K562 (cell line): ENCODE measurements at regions not wholly inside any gene's neighbourhood (a gene's known extent, or its start where the extent isn't known, plus 50 kb on each side); places are given as distances from the start of the nearest gene placed in this dataset.

ENCODE experiments used
- ATAC-seq: fragments of 200-7000 bp; cut with Tn5 transposase; 3 replicates; pipeline ENCODE4 v1.9.1; 2020; ENCODE audit warnings: moderate library complexity
- BruUV-seq: library from RNA; stranded (reverse); fragments of 400-500 nt; replicated peaks from 2 replicates; lab custom pipeline; 2021; lab: Mats Ljungman, UMichigan
- CTCF ChIA-PET: fragments of 300-600 bp; formaldehyde crosslinking; extraction: SDS; loops from one replicate; lab custom pipeline; 2021; ENCODE audit warnings: low intra/inter-chr PET ratio; lab: Yijun Ruan, JAX
- POLR2A ChIA-PET: fragments of 300-600, 350-650 bp; sonication (Branson Sonifier 250); formaldehyde crosslinking; extraction: SDS; loops from one replicate; lab custom pipeline; 2021; ENCODE audit warnings: antibody characterized with exemption, inconsistent platforms; lab: Yijun Ruan, JAX
- DNase-seq, 4 experiments: peaks; one replicate each; pipeline versions ENCODE4 v3.0.0 to v3.0.0-alpha.2; 2011 to 2018; ENCODE audit warnings: low spot score in 3 of 4, mixed read lengths in 3 of 4; ENCODE audit errors: extremely low read depth in 1 of 4
- FAIRE-seq: peaks from 2 replicates; lab custom pipeline; 2011; peaks lifted over from hg19 to GRCh38; lab: Jason Lieb, UNC
- H2AFZ ChIP-seq: 2 replicates; pipeline ENCODE4 v1.6.0; 2011; ENCODE audit warnings: low read depth, low read length, control low read depth, inconsistent platforms
- H3K27ac ChIP-seq: fragments of 200-600 bp; 3 replicates; pipeline ENCODE4 v1.8.0; 2011; ENCODE audit warnings: low read depth, mild to moderate bottlenecking, control low read depth, inconsistent platforms, low read length, moderate library complexity, mixed read lengths; ENCODE audit errors: extremely low read depth
- H3K27me3 ChIP-seq, 2 experiments: fragments of 300-600 bp in 1 of 2; 2 replicates in 1 of 2; 3 replicates in 1 of 2; pipeline versions ENCODE4 v1.6.0 to v1.8.0; 2011; ENCODE audit warnings: inconsistent platforms in 2 of 2, low read length in 2 of 2, mild to moderate bottlenecking in 1 of 2, mixed read lengths in 1 of 2, moderate library complexity in 1 of 2; ENCODE audit not compliant: control insufficient read depth in 2 of 2, insufficient read depth in 2 of 2
- H3K36me3 ChIP-seq: fragments of 300-600 bp; 3 replicates; pipeline ENCODE4 v1.8.0; 2011; ENCODE audit warnings: mild to moderate bottlenecking, low read length, inconsistent platforms; ENCODE audit not compliant: control insufficient read depth, insufficient read depth
- H3K4me1 ChIP-seq, 2 experiments: fragments of 200-600 bp in 1 of 2; replicated peaks in 1 of 2; 2 replicates in 1 of 2; 3 replicates in 1 of 2; pipeline versions ENCODE4 v1.5.1 to v1.8.0; 2011; ENCODE audit warnings: inconsistent platforms in 2 of 2, low read length in 2 of 2, mild to moderate bottlenecking in 1 of 2, mixed read lengths in 1 of 2, moderate library complexity in 1 of 2; ENCODE audit not compliant: control insufficient read depth in 2 of 2, insufficient read depth in 2 of 2
- H3K4me2 ChIP-seq: 2 replicates; pipeline ENCODE4 v1.6.1; 2011; ENCODE audit warnings: low read length, control low read depth, inconsistent platforms, mixed read lengths; ENCODE audit not compliant: insufficient read depth
- H3K4me3 ChIP-seq: fragments of 200-600 bp; sonication (generic), shearing (Covaris generic); 2 replicates; pipeline ENCODE4 v1.5.1; 2016; ENCODE audit warnings: control low read depth, inconsistent platforms
- H3K79me2 ChIP-seq: fragments of 200-600 bp; 3 replicates; pipeline ENCODE4 v1.8.0; 2011; ENCODE audit warnings: low read length, inconsistent platforms; ENCODE audit not compliant: control insufficient read depth, insufficient read depth
- H3K9ac ChIP-seq, 2 experiments: 2 replicates each; pipeline versions ENCODE4 v1.6.0 to v1.6.1; 2011; ENCODE audit warnings: low read depth in 2 of 2, low read length in 2 of 2, control low read depth in 1 of 2, inconsistent platforms in 1 of 2, mild to moderate bottlenecking in 1 of 2, mixed read lengths in 1 of 2; ENCODE audit not compliant: insufficient read depth in 1 of 2
- H3K9me1 ChIP-seq: one replicate; pipeline ENCODE4 v1.6.0; 2011; ENCODE audit warnings: inconsistent platforms, mild to moderate bottlenecking, low read length, moderate library complexity; ENCODE audit not compliant: control insufficient read depth, insufficient read depth
- H3K9me3 ChIP-seq: replicated peaks from 2 replicates; pipeline ENCODE4 v1.5.1; 2011; ENCODE audit warnings: low read depth, low read length, inconsistent platforms; ENCODE audit not compliant: control insufficient read depth, insufficient read depth
- H4K20me1 ChIP-seq: replicated peaks from 2 replicates; pipeline ENCODE4 v1.6.1; 2011; ENCODE audit warnings: low read length, inconsistent platforms, mixed read lengths; ENCODE audit not compliant: control insufficient read depth, insufficient read depth
- CHAMP1 ChIP-seq: fragments of 450-650 bp; IDR thresholded peaks from 2 replicates; pipeline ENCODE4 v1.6.1; 2016; ENCODE audit warnings: mild to moderate bottlenecking
- FOXA3 ChIP-seq, 2 experiments: fragments of 450-650 bp in 1 of 2; sonication (generic) in 1 of 2; formaldehyde crosslinking; IDR thresholded peaks in 1 of 2; conservative IDR thresholded peaks in 1 of 2; 2 replicates each; pipeline versions ENCODE4 v1.4.0 to v1.8.0; 2020 to 2022; ENCODE audit warnings: mild to moderate bottlenecking in 2 of 2, missing genetic modification reagents in 1 of 2
- HDGF ChIP-seq: fragments of 450-650 bp; IDR thresholded peaks from 2 replicates; pipeline ENCODE4 v1.6.1; 2016
- MEF2A ChIP-seq: IDR thresholded peaks from 2 replicates; pipeline ENCODE4 v1.6.1; 2011; ENCODE audit warnings: low read depth, mild to moderate bottlenecking, low read length, moderate library complexity; ENCODE audit not compliant: control insufficient read depth
- NFRKB ChIP-seq: fragments of 450-650 bp; IDR thresholded peaks from 2 replicates; pipeline ENCODE4 v1.6.1; 2016; ENCODE audit warnings: low read depth
- RBBP5 ChIP-seq: fragments of 200-600 bp; sonication (generic); IDR thresholded peaks from 2 replicates; pipeline ENCODE4 v1.6.1; 2012; ENCODE audit warnings: borderline replicate concordance, mild to moderate bottlenecking, low read length, control low read depth, inconsistent platforms; ENCODE audit not compliant: insufficient read depth, poor library complexity, severe bottlenecking
- SRSF1 ChIP-seq: fragments of 200-400 bp; formaldehyde crosslinking; IDR thresholded peaks from 2 replicates; pipeline ENCODE4 v1.6.1; 2017; ENCODE audit warnings: mild to moderate bottlenecking, low read depth, low read length, moderate library complexity
- SRSF3 ChIP-seq: fragments of 200-400 bp; formaldehyde crosslinking; IDR thresholded peaks from 2 replicates; pipeline ENCODE4 v1.6.1; 2016; ENCODE audit warnings: mild to moderate bottlenecking, low read length, moderate library complexity; ENCODE audit not compliant: insufficient read depth
- SRSF9 ChIP-seq: fragments of 200-400 bp; formaldehyde crosslinking; IDR thresholded peaks from 2 replicates; pipeline ENCODE4 v1.6.1; 2017; ENCODE audit warnings: low read depth, low read length, borderline replicate concordance
- STAT6 ChIP-seq: sonication (generic); formaldehyde crosslinking; IDR thresholded peaks from 2 replicates; pipeline ENCODE4 v1.8.1; 2023; ENCODE audit warnings: mild to moderate bottlenecking, missing genetic modification reagents
- ZNF592 ChIP-seq: fragments of 450-650 bp; IDR thresholded peaks from 2 replicates; pipeline ENCODE4 v1.6.1; 2017; ENCODE audit warnings: antibody characterized with exemption, mild to moderate bottlenecking
- WGBS: fragments of 100-300 bp; shearing (Covaris generic); methylation state at CpG from one replicate; pipeline ENCODE4 v1.1.6; 2016; ENCODE audit warnings: low coverage, mixed read lengths; ENCODE audit not compliant: insufficient coverage; ENCODE audit errors: missing lambda C conversion rate; 5-methylcytosine and 5-hydroxymethylcytosine counted together
- in situ Hi-C: fragments of 300-500 bp; cut with MboI; formaldehyde crosslinking; loops from 4 replicates; pipeline ENCODE4 v1.15.0; 2018; ENCODE audit warnings: inconsistent platforms, mixed read lengths
- intact Hi-C: fragments of 100-400 bp; cut with micrococcal nuclease; formaldehyde crosslinking; loops from 2 replicates; pipeline ENCODE4 v1.14.2; 2022

- ChIA-PET CTCF (no interaction called here), POLR2A (interaction anchor here (0.8 to 0.9 kb wide), 2 partner anchors 15 to 195 kb away, joined by 3 read pairs; no protein-coding TSS in a partner anchor)
- H3K4me1 ChIP-seq: no peaks in the 10 kb centered on the region
- WGBS: 0% methylated on average over 2 of the region's 3 CpGs
- no peaks in the 10 kb centered on the region for H3K79me2 ChIP-seq
- no peak overlapping the region for H3K9ac ChIP-seq
- no peaks in the 10 kb centered on the region for H3K27me3 ChIP-seq
- no peaks in the 10 kb centered on the region for H3K36me3 ChIP-seq
- no TSS peak for BruUV-seq
- intact Hi-C loops: no loop called here
- H2AFZ ChIP-seq: no peak overlapping the region
- no peaks in the 10 kb centered on the region for H3K9me3 ChIP-seq
- no peak for FAIRE-seq
- no peak for ATAC-seq
- peaks cover 2% of the 10 kb centered on the region for H3K9me1 ChIP-seq
- no peak overlapping the region for H3K27ac ChIP-seq
- no peak for DNase-seq
- no peak overlapping the region for H3K4me3 ChIP-seq
- no peaks in the 10 kb centered on the region for H4K20me1 ChIP-seq
- in situ Hi-C loops: no loop called here
- H3K4me2 ChIP-seq: no peak overlapping the region
- TF ChIP-seq SRSF9 (no peak), CHAMP1 (no peak), SRSF1 (no peak), NFRKB (no peak), HDGF (no peak), ZNF592 (no peak), SRSF3 (no peak), STAT6 (CRISPR knock-in tag) (no peak), RBBP5 (no peak), FOXA3 (CRISPR knock-in tag; conservative IDR thresholded peaks at IDR 0.05 in 1 of 2, IDR thresholded peaks at IDR 0.05 in 1 of 2) (no peak), MEF2A (no peak)
These were observed 389.7 kb downstream of the SOX9 start for GRCh38 chr17:72510351-72511016.
